HL-60 (cell line): ENCODE measurements at regions not wholly inside any gene's neighbourhood (a gene's known extent, or its start where the extent isn't known, plus 50 kb on each side); places are given as distances from the start of the nearest gene placed in this dataset.

Source experiments
- DNase-seq, 2 experiments: peaks; one replicate each; pipeline ENCODE4 v3.0.0-alpha.2; 2010 to 2020; ENCODE audit warnings: low read depth in 1 of 2, low spot score in 1 of 2
- H3K27ac ChIP-seq: fragments of 250-450 bp; sonication (Bioruptor Pico); replicated peaks from 2 replicates; pipeline ENCODE4 v1.5.1; 2020; ENCODE audit warnings: mild to moderate bottlenecking, moderate library complexity
- H3K27me3 ChIP-seq: fragments of 250-450 bp; sonication (Bioruptor Pico); 2 replicates; pipeline ENCODE4 v1.5.1; 2021; ENCODE audit warnings: mild to moderate bottlenecking, moderate library complexity; ENCODE audit not compliant: insufficient read depth, poor library complexity, severe bottlenecking
- H3K4me3 ChIP-seq: replicated peaks from 2 replicates; pipeline ENCODE4 v1.5.1; 2011; ENCODE audit warnings: mild to moderate bottlenecking, control low read depth, low read length; ENCODE audit not compliant: insufficient read depth
- CTCF ChIP-seq: IDR thresholded peaks from one replicate; pipeline ENCODE4 v1.5.1; 2011; ENCODE audit warnings: low read length, control low read depth, inconsistent platforms; ENCODE audit not compliant: insufficient read depth
- GABPA ChIP-seq: IDR thresholded peaks from 2 replicates; pipeline ENCODE4 v1.6.1; 2012; ENCODE audit warnings: low read depth
- POLR2AphosphoS5 ChIP-seq: IDR thresholded peaks from 2 replicates; pipeline ENCODE4 v1.6.1; 2012; ENCODE audit warnings: low read depth
- REST ChIP-seq: IDR thresholded peaks from 2 replicates; pipeline ENCODE4 v1.6.1; 2012; ENCODE audit warnings: low read depth; ENCODE audit not compliant: insufficient replicate concordance
- SPI1 ChIP-seq: IDR thresholded peaks from 2 replicates; pipeline ENCODE4 v1.6.1; 2012; ENCODE audit warnings: low read depth, mild to moderate bottlenecking, borderline replicate concordance

GRCh38 chr13:97881556-97881955, 71.9 kb upstream of the IPO5 start:
- TF ChIP-seq SPI1 (no peak), CTCF (no peak), REST (no peak), POLR2AphosphoS5 (no peak), GABPA (no peak)
- Histone ChIP-seq H3K27ac (no peak overlapping the region), H3K4me3 (no peak overlapping the region), H3K27me3 (no peaks in the 10 kb centered on the region)
- DNase-seq = no peak

GRCh38 chr13:97883396-97883795, 70.1 kb upstream of the IPO5 start:
- no peaks in the 10 kb centered on the region for H3K27me3 ChIP-seq
- DNase-seq = no peak
- no peak overlapping the region for H3K27ac ChIP-seq
- TF ChIP-seq SPI1 (no peak), CTCF (no peak)
- H3K4me3 ChIP-seq = no peak overlapping the region

GRCh38 chr13:97884707-97885468, 68.6 kb upstream of the IPO5 start:
- no peak for DNase-seq
- TF ChIP-seq SPI1 (no peak), POLR2AphosphoS5 (no peak), CTCF (no peak), GABPA (no peak), REST (no peak)
- Histone ChIP-seq H3K4me3 (no peak overlapping the region), H3K27ac (no peak overlapping the region), H3K27me3 (no peaks in the 10 kb centered on the region)

- Histone ChIP-seq H3K27ac (no peak overlapping the region), H3K27me3 (no peaks in the 10 kb centered on the region), H3K4me3 (no peak overlapping the region)
- DNase-seq = no peak
- TF ChIP-seq REST (no peak), POLR2AphosphoS5 (no peak), CTCF (no peak), SPI1 (no peak), GABPA (no peak)
These were observed 67.8 kb upstream of the IPO5 start for GRCh38 chr13:97885641-97886040.
